ENCODE measurements at regions not wholly inside any gene's neighbourhood (a gene's known extent, or its start where the extent isn't known, plus 50 kb on each side); places are given as distances from the start of the nearest gene placed in this dataset.

DNA sequence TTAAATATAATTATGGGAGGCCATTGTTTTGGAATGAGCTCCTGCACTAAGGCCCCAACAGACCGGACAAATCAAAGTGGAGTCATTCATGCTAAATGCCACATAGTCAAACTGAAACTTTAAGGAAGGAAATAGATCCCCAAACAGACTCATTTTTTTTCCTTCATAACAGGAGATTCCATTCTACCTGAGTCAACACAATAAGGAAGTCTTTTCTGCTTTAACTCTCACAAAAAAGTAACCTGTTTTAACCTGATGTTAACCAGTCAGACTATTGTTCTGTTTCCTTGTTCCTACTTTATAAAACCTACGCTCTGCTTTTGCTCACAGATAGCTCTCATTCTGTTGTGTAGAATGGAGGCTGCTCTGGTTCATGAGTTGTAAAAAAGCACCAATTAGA, 234.9 kb downstream of the YTHDC2 start (continued):
- TF ChIP-seq, protein P1, sequence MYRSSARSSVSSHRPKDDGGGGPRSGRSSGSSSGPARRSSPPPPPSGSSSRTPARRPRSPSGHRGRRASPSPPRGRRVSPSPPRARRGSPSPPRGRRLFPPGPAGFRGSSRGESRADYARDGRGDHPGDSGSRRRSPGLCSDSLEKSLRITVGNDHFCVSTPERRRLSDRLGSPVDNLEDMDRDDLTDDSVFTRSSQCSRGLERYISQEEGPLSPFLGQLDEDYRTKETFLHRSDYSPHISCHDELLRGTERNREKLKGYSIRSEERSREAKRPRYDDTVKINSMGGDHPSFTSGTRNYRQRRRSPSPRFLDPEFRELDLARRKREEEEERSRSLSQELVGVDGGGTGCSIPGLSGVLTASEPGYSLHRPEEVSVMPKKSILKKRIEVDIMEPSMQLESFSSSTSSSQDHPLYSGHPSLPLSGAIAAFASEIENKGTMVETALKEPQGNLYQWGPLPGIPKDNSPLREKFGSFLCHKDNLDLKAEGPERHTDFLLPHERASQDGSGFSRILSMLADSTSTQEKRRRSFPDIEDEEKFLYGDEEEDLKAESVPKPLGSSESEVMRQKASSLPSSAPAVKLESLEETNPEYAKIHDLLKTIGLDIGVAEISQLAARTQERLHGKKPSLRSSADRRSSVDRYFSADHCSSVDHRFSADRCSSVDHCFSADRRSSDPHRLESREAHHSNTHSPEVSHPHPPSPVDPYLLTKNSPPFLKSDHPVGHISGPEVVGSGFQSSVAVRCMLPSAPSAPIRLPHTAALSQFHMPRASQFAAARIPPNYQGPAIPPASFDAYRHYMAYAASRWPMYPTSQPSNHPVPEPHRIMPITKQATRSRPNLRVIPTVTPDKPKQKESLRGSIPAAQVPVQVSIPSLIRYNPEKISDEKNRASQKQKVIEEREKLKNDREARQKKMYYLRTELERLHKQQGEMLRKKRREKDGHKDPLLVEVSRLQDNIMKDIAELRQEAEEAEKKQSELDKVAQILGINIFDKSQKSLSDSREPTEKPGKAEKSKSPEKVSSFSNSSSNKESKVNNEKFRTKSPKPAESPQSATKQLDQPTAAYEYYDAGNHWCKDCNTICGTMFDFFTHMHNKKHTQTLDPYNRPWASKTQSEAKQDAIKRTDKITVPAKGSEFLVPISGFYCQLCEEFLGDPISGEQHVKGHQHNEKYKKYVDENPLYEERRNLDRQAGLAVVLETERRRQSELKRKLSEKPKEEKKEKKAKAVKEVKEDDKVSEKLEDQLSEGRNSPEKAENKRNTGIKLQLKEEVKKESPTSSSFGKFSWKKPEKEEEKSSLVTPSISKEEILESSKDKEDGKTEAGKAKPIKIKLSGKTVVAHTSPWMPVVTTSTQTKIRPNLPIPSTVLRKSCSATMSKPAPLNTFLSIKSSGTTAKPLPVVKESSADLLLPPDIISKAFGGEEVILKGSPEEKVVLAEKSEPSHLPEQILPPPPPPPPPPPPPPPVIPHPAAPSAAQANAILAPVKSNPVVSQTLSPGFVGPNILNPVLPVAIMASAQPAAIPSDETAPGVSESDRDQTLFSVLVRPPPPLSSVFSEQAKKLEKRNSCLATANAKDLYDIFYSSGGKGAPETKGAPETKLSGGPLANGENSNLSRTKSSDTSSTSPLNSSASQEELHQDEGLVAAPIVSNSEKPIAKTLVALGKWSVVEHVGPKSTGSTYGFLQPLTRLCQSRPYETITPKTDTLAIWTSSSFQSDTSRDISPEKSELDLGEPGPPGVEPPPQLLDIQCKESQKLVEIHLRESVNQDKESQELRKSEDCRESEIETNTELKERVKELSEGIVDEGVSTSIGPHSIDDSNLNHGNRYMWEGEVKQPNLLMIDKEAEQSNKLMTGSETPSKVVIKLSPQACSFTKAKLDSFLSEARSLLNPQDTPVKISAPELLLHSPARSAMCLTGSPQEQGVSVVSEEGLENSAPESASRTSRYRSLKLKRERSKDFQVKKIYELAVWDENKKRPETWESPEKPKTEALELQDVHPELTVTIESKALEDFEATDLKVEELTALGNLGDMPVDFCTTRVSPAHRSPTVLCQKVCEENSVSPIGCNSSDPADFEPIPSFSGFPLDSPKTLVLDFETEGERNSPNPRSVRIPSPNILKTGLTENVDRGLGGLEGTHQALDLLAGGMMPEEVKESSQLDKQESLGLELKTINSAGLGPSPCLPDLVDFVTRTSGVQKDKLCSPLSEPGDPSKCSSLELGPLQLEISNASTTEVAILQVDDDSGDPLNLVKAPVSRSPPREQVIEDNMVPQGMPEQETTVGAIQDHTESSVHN (IDR thresholded peaks at IDR 0.05; ENCODE audit: borderline replicate concordance in 1 of 2, low read depth in 1 of 2), result no peak
- no peak for TF ChIP-seq POLR2A (conservative IDR thresholded peaks at IDR 0.05)
- TF ChIP-seq RBM22 (IDR thresholded peaks at IDR 0.05; ENCODE audit: low read depth, low read length, poor library complexity, severe bottlenecking), result no peak
- TF ChIP-seq ZNF282 (CRISPR knock-in tag; IDR thresholded peaks at IDR 0.05), result no peak
- no peak for TF ChIP-seq FOXA3 (CRISPR knock-in tag; conservative IDR thresholded peaks at IDR 0.05 in 1 of 2, IDR thresholded peaks at IDR 0.05 in 1 of 2)
